ENCODE measurements at regions not wholly inside any gene's neighbourhood (a gene's known extent, or its start where the extent isn't known, plus 50 kb on each side); places are given as distances from the start of the nearest gene placed in this dataset.
A peak's percentile ranks its signal among the peaks of the same experiment; 100 is the strongest.

DNA sequence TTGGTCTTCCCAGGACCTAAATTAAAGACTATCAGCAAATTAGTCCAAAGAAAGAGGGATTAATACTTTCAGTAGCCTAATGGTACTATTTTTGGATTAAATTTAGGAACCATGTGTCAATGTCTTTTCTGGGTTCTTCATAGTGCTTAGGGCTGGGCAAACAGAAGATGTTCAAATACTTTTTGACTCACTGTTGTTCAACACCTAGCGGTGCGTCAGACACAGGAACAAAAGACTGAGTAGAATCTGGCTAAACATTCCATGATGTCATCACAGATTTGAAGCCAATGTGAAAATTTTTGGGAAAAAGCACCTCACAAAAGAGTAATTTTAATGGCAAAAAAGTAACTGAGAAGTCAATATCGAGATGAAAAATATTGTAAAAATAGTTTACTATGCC lies 544.4 kb downstream of the EFNA5 start:
- H3K4me3 ChIP-seq (ENCODE audit: low read depth, low read length) = no peak overlapping the region
- no peak for DNase-seq (ENCODE audit: low read depth)
- TF ChIP-seq, protein P1, sequence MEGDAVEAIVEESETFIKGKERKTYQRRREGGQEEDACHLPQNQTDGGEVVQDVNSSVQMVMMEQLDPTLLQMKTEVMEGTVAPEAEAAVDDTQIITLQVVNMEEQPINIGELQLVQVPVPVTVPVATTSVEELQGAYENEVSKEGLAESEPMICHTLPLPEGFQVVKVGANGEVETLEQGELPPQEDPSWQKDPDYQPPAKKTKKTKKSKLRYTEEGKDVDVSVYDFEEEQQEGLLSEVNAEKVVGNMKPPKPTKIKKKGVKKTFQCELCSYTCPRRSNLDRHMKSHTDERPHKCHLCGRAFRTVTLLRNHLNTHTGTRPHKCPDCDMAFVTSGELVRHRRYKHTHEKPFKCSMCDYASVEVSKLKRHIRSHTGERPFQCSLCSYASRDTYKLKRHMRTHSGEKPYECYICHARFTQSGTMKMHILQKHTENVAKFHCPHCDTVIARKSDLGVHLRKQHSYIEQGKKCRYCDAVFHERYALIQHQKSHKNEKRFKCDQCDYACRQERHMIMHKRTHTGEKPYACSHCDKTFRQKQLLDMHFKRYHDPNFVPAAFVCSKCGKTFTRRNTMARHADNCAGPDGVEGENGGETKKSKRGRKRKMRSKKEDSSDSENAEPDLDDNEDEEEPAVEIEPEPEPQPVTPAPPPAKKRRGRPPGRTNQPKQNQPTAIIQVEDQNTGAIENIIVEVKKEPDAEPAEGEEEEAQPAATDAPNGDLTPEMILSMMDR (conservative IDR thresholded peaks at IDR 0.05; ENCODE audit: low read depth, low read length) = no peak

DNA sequence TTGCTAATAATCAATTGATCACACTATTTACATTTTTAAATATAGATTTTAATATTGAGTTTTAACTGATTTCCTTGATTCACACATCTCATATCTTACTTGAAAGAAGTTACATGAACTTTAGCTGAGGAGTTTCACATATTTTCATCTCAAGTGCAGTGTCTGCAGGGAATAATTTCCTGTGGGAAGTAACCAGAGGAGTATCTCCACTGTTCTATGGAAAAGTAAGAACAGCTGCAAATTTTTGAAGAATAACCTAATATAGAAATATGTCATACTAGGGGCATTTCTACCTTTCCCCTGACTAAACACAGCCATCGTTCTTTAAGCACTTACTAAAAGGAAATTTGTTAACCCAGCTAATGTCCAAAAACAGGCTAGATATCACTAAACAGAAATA lies 546.4 kb downstream of the EFNA5 start:
- H3K4me3 ChIP-seq (ENCODE audit: low read depth, low read length) = no peak overlapping the region
- TF ChIP-seq, protein P1 (conservative IDR thresholded peaks at IDR 0.05; ENCODE audit: low read depth, low read length) = no peak
- DNase-seq (ENCODE audit: low read depth) = no peak

GRCh38 chr5:107123014-107123413 lies 547.7 kb downstream of the EFNA5 start:
- TF ChIP-seq, protein P1 (conservative IDR thresholded peaks at IDR 0.05; ENCODE audit: low read depth, low read length) = no peak
- H3K4me3 ChIP-seq (ENCODE audit: low read depth, low read length) = no peak overlapping the region
- DNase-seq (ENCODE audit: low read depth) = no peak

DNA sequence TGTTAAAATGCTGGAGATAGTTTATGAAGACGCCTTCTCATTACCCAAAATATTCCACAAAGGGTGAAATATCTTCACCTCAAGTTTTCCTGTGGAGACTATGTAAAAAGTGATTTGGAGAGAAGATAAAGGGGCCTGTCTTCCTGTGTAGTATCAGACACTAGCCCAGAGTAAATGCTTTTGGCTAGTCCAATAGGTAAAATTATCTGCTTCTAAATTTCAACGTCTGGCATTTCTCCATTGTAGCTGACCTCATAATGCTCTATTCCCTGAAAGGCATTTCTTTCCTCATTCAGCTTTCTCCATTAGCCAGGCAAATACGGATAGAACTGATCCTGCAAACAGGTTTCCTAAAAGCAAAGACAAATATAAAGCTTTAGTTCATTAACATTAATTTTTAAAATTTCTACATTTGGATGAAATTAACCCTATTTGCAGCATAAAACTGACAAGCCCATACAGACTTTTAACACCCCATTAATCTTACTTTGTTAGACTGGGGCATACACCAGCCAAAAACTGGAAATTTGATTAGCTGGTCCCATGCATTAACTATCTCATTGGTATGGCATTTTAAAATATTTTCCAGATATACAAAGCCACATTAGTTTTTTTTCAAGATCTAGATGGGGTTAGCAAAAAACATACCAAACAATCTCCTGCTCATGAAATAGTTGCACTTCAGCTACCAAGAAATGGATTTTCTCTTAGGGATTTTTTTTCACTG lies 548.8 kb downstream of the EFNA5 start:
- TF ChIP-seq, protein P1 (conservative IDR thresholded peaks at IDR 0.05; ENCODE audit: low read depth, low read length) = no peak
- no peak for DNase-seq (ENCODE audit: low read depth)

DNA sequence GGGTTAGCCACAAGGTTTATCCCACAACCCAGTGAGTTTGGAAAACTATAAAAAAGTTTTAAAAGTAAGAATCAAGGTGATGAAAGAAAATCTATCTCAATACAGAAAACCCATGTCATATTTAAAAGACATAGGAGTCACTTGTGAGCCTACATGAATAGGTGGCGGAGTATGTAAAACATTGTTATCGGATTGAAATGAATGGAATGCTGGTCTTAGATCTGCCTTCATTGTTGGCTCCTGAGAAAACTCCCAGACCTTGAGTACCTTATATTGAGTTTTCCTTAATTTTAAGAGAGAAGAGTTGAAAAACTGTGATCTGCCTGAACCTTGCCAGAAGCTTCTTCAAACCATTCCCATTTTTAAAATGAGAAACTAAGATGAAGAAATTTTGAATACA lies 551.1 kb downstream of the EFNA5 start:
- TF ChIP-seq, protein P1 (conservative IDR thresholded peaks at IDR 0.05; ENCODE audit: low read depth, low read length) = no peak
- no peak for DNase-seq (ENCODE audit: low read depth)
- no peak overlapping the region for H3K4me3 ChIP-seq (ENCODE audit: low read depth, low read length)

More for the DNA sequence above, 548.8 kb downstream of the EFNA5 start:
- H3K4me3 ChIP-seq (ENCODE audit: low read depth, low read length) = no peak overlapping the region

DNA sequence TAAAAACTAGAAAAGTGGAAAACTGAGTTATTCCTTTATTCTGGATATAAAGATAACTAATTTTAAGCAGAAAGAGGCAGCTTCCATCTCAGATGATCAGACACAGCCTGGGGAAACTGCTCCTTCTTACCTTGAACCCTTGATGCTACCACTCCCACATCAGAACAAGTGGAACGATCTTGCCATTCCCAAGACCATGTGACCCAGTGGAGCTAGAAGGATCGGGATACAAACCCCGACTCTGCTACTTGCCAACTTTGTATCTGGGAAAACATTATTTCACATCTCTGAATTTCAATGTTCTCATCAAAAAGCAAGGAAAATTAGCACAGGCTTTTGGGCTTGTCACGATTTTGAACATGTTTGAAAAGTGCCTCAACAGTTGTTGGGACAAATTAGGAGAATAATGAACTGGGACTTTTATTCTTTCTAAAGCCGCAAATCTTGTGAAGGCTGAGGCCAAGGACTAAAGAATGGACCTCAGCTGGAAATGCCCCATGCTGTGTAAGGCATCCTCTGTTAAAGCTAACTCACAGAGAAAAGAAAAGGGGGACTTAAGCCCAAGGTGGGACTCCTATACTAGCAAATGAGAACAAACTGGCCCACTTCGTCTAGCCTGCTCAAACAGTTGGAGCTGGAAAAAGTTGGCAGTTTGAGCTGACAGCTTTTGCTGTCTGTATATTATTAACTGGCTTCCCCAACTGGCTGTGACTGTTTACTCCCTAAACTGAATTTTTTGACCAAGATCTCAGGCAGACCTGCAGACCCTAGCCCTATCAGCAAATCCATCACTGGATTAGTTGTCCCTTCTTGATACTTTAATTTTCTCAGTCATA lies 552.3 kb downstream of the EFNA5 start:
- DNase-seq (ENCODE audit: low read depth) = peak; percentile 14
- TF ChIP-seq, protein P1 (conservative IDR thresholded peaks at IDR 0.05; ENCODE audit: low read depth, low read length) = no peak
- no peak overlapping the region for H3K4me3 ChIP-seq (ENCODE audit: low read depth, low read length)

Measured in choroid plexus epithelial cell (primary cell).